Smooth muscle cell (in vitro differentiated cells): ENCODE measurements at regions not wholly inside any gene's neighbourhood (a gene's known extent, or its start where the extent isn't known, plus 50 kb on each side); places are given as distances from the start of the nearest gene placed in this dataset.

ENCODE experiments used
- DNase-seq: peaks from one replicate; lab custom pipeline; 2025; ENCODE audit not compliant: unreplicated experiment; lab: John Stamatoyannopoulos, UW
- H2AFZ ChIP-seq: fragments of 200-600 bp; sonication (generic); 2 replicates; pipeline ENCODE4 v1.6.0; 2016; ENCODE audit warnings: antibody characterized with exemption, low read depth, mild to moderate bottlenecking
- H3F3A ChIP-seq: fragments of 200-600 bp; sonication (generic); 2 replicates; pipeline ENCODE4 v1.6.0; 2017; ENCODE audit warnings: antibody characterized with exemption, low read depth
- H3K27ac ChIP-seq: fragments of 200-600 bp; sonication (generic); 2 replicates; pipeline ENCODE4 v1.5.1; 2016; ENCODE audit warnings: low read depth, mild to moderate bottlenecking
- H3K27me3 ChIP-seq: fragments of 200-600 bp; sonication (generic); 2 replicates; pipeline ENCODE4 v1.6.1; 2016; ENCODE audit warnings: low read depth, mild to moderate bottlenecking
- H3K36me3 ChIP-seq: fragments of 200-600 bp; sonication (generic); 2 replicates; pipeline ENCODE4 v1.5.1; 2016; ENCODE audit warnings: low read depth
- H3K4me1 ChIP-seq: fragments of 200-600 bp; sonication (generic); 2 replicates; pipeline ENCODE4 v1.5.1; 2016; ENCODE audit warnings: low read depth
- H3K4me2 ChIP-seq: fragments of 200-600 bp; sonication (generic); 2 replicates; pipeline ENCODE4 v1.6.0; 2016; ENCODE audit warnings: mild to moderate bottlenecking
- H3K4me3 ChIP-seq: fragments of 200-600 bp; sonication (generic); 2 replicates; pipeline ENCODE4 v1.5.1; 2016; ENCODE audit warnings: mild to moderate bottlenecking
- H3K79me2 ChIP-seq: fragments of 200-600 bp; sonication (generic); 2 replicates; pipeline ENCODE4 v1.6.0; 2016; ENCODE audit warnings: low read depth, mild to moderate bottlenecking
- H3K9ac ChIP-seq: fragments of 200-600 bp; sonication (generic); 2 replicates; pipeline ENCODE4 v1.6.0; 2016; ENCODE audit warnings: low read depth
- H3K9me3 ChIP-seq: fragments of 200-600 bp; sonication (generic); replicated peaks from 2 replicates; pipeline ENCODE4 v1.5.1; 2016; ENCODE audit warnings: low read depth
- H4K20me1 ChIP-seq: fragments of 200-600 bp; sonication (generic); 2 replicates; pipeline ENCODE4 v1.6.0; 2016; ENCODE audit warnings: low read depth
- WGBS: methylation state at CpG from one replicate; pipeline ENCODE4 v1.1.7; 2016; ENCODE audit warnings: low lambda C conversion rate; 5-methylcytosine and 5-hydroxymethylcytosine counted together
- TF ChIP-seq, protein P1 (sequence below): fragments of 200-600 bp; sonication (generic); IDR thresholded peaks from 2 replicates; pipeline ENCODE4 v1.5.1; 2017; ENCODE audit warnings: borderline replicate concordance, mild to moderate bottlenecking, antibody characterized with exemption; ENCODE audit not compliant: insufficient read depth, poor library complexity, severe bottlenecking

DNA sequence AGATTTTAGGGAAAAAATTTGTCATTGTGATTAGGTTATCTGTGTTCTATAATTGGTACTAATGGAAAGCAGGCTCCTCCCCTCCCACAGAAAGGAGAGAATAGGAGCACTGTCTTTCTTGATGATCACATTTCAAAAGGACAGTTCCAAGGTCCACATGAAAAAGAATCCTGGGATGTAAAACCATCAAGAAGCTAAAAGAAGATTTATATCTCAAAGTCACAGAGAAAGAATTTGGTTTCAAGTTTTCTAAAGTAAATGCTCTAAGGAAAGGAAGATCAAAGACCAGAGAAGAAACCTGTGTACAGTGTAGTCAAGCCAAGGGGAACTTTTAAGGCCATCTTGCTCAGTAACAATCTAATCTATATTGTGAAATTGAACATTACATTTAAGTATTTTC, 652.7 kb upstream of the HS3ST5 start:
- DNase-seq: no peak
- H3K9me3 ChIP-seq: no peaks in the 10 kb centered on the region
- no peaks in the 10 kb centered on the region for H3F3A ChIP-seq
- TF ChIP-seq, protein P1, sequence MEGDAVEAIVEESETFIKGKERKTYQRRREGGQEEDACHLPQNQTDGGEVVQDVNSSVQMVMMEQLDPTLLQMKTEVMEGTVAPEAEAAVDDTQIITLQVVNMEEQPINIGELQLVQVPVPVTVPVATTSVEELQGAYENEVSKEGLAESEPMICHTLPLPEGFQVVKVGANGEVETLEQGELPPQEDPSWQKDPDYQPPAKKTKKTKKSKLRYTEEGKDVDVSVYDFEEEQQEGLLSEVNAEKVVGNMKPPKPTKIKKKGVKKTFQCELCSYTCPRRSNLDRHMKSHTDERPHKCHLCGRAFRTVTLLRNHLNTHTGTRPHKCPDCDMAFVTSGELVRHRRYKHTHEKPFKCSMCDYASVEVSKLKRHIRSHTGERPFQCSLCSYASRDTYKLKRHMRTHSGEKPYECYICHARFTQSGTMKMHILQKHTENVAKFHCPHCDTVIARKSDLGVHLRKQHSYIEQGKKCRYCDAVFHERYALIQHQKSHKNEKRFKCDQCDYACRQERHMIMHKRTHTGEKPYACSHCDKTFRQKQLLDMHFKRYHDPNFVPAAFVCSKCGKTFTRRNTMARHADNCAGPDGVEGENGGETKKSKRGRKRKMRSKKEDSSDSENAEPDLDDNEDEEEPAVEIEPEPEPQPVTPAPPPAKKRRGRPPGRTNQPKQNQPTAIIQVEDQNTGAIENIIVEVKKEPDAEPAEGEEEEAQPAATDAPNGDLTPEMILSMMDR: no peak
- H3K4me1 ChIP-seq: no peaks in the 10 kb centered on the region
- H2AFZ ChIP-seq: no peak overlapping the region
- H3K27me3 ChIP-seq: no peaks in the 10 kb centered on the region
- no peaks in the 10 kb centered on the region for H4K20me1 ChIP-seq
- no peaks in the 10 kb centered on the region for H3K79me2 ChIP-seq
- H3K4me2 ChIP-seq: no peak overlapping the region
- H3K9ac ChIP-seq: no peak overlapping the region
- no peak overlapping the region for H3K4me3 ChIP-seq
- H3K36me3 ChIP-seq: no peaks in the 10 kb centered on the region
- no peak overlapping the region for H3K27ac ChIP-seq

DNA sequence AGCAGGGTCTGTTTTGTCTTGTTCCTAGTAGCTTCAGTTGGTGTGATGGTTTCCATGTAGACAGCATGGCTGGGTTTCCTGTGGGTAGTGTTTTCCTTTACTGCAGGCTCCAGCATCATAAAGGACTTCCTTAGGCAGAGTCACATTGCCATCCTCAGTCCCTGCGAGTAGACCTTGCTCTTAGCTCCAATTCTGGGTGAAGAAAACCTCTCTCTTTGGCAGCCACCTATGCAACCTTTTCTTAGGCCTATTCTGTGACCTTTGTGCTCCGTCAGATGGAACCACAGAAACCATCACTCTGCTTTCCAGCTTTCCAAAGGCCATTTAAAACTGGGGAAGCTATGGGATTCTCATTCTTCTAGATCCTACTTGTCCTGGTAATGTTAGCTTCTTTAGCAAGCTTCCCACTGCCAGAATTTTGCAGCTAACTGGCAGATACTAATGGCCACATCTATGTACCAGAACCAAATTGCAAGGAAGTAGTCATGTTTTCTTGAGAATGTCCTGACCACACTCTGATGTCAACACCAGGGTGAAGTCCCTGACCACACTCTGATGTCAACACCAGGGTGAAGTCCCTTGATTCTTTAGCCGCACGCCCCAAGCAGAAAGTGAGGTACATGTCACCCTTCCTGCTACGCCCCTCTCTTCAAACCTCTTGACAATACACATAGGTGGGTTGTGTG, 646.6 kb upstream of the HS3ST5 start:
- no peaks in the 10 kb centered on the region for H3K4me1 ChIP-seq
- H3K27me3 ChIP-seq: no peaks in the 10 kb centered on the region
- DNase-seq: no peak
- H3K4me3 ChIP-seq: no peak overlapping the region
- no peak overlapping the region for H3K4me2 ChIP-seq
- no peaks in the 10 kb centered on the region for H3K36me3 ChIP-seq
- no peaks in the 10 kb centered on the region for H4K20me1 ChIP-seq
- H3K27ac ChIP-seq: no peak overlapping the region
- H3K79me2 ChIP-seq: no peaks in the 10 kb centered on the region
- TF ChIP-seq, protein P1: no peak
- H3F3A ChIP-seq: no peaks in the 10 kb centered on the region
- no peak overlapping the region for H2AFZ ChIP-seq
- H3K9ac ChIP-seq: no peak overlapping the region
- WGBS: 97% methylated on average over 5 of the region's 5 CpGs
- no peaks in the 10 kb centered on the region for H3K9me3 ChIP-seq

DNA sequence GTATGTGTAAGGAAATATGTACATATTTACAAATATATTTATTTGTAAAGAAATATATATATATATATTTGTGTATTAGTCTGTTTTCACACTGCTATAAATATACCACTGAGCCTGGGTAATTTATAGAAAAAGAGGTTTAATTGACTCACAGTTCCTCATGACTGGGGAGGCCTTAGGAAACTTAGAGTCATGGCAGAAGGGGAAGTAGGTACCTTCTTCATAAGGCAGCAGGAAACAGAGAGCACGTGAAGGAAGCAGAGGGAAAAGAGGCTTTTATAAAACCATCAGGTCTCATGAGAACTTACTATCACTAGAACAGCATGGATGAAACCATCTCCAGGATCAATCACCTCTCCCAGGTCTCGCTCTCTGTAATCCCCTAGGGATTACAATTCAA, 644.5 kb upstream of the HS3ST5 start:
- Histone ChIP-seq H4K20me1 (no peaks in the 10 kb centered on the region), H3K27ac (no peak overlapping the region), H3K4me2 (no peak overlapping the region), H3K36me3 (no peaks in the 10 kb centered on the region), H3K9ac (no peak overlapping the region), H3K4me3 (no peak overlapping the region), H3K27me3 (no peaks in the 10 kb centered on the region), H3K4me1 (no peaks in the 10 kb centered on the region), H3F3A (no peaks in the 10 kb centered on the region), H2AFZ (no peak overlapping the region), H3K9me3 (no peaks in the 10 kb centered on the region), H3K79me2 (no peaks in the 10 kb centered on the region)
- TF ChIP-seq, protein P1: no peak
- no peak for DNase-seq
- WGBS: 89% methylated on average over 2 of the region's 2 CpGs

DNA sequence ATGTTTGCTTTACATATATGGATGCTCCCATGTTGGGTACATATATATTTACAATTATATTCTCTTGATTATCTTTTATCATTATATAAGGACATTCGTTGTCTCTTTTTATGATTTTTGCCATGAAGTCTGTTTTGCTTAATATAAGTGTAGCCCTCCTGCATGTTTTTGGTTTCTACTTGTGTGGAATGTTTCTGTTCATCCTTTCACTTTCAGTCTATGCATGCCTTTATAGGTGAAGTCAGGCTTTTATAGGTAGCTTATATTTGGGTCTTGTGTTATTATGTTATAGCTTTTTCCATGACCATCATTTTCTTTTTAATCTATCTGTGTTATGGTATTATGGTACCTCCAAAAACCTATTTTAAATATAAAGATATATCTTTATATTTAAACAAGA, 612.5 kb upstream of the HS3ST5 start:
- DNase-seq: no peak
- no peaks in the 10 kb centered on the region for H3K9me3 ChIP-seq
- no peak overlapping the region for H3K4me3 ChIP-seq
- 0% methylated on average over 1 of the region's 1 CpG for WGBS
- TF ChIP-seq, protein P1: no peak
- no peak overlapping the region for H3K4me2 ChIP-seq
- H3K27ac ChIP-seq: no peak overlapping the region
- no peaks in the 10 kb centered on the region for H3F3A ChIP-seq
- no peaks in the 10 kb centered on the region for H3K27me3 ChIP-seq
- H3K79me2 ChIP-seq: no peaks in the 10 kb centered on the region
- H3K9ac ChIP-seq: no peak overlapping the region
- H4K20me1 ChIP-seq: no peaks in the 10 kb centered on the region
- H3K4me1 ChIP-seq: no peaks in the 10 kb centered on the region
- H3K36me3 ChIP-seq: no peaks in the 10 kb centered on the region
- no peak overlapping the region for H2AFZ ChIP-seq
